Gastroesophageal sphincter (tissue), 4 donors: ENCODE measurements at regions not wholly inside any gene's neighbourhood (a gene's known extent, or its start where the extent isn't known, plus 50 kb on each side); places are given as distances from the start of the nearest gene placed in this dataset.

Experiments used
- ATAC-seq: fragments of 150-250 bp; one replicate; pipeline ENCODE4 v1.9.1; 2016; ENCODE audit warnings: mild to moderate bottlenecking, moderate library complexity
- H3K27ac ChIP-seq, 4 donors: fragments of 200-600 bp; sonication (generic) in 3 of 4; 1 replicate in 3 of 4; 2 replicates in 1 of 4; pipeline ENCODE4 v1.5.1; 2016 to 2019
- H3K27me3 ChIP-seq: fragments of 200-600 bp; sonication (generic); one replicate; pipeline ENCODE4 v1.5.1; 2019
- H3K36me3 ChIP-seq, 2 donors: fragments of 200-600 bp; sonication (generic); one replicate each; pipeline ENCODE4 v1.5.1; 2019; ENCODE audit warnings: control low read depth in 1 of 2
- H3K4me1 ChIP-seq, 3 donors: fragments of 200-600 bp; sonication (generic); 1 replicate in 2 of 3; 2 replicates in 1 of 3; pipeline ENCODE4 v1.5.1; 2016 to 2019; ENCODE audit warnings: control low read depth in 2 of 3
- H3K4me3 ChIP-seq, 2 donors: fragments of 200-600 bp; sonication (generic); one replicate each; pipeline ENCODE4 v1.5.1; 2019; ENCODE audit warnings: mild to moderate bottlenecking in 1 of 2, moderate library complexity in 1 of 2
- H3K9me3 ChIP-seq, 3 donors: fragments of 200-600 bp; sonication (generic); one replicate each; pipeline ENCODE4 v1.5.1; 2017 to 2019; ENCODE audit warnings: control low read depth in 2 of 3
- CTCF ChIP-seq, 4 experiments: fragments of 200-600 bp in 2 of 4; fragments of 450-650 bp in 2 of 4; sonication (generic) in 1 of 4; IDR thresholded peaks; one replicate each; pipeline ENCODE4 v1.5.1; 2017 to 2019; ENCODE audit warnings: antibody characterized with exemption in 4 of 4, mild to moderate bottlenecking in 2 of 4, moderate library complexity in 2 of 4
- EP300 ChIP-seq: sonication (generic); formaldehyde crosslinking; IDR thresholded peaks from one replicate; pipeline ENCODE4 v1.6.1; 2017; ENCODE audit warnings: antibody characterized with exemption, mild to moderate bottlenecking
- POLR2A ChIP-seq, 2 donors: fragments of 450-650 bp; IDR thresholded peaks; one replicate each; pipeline ENCODE4 v1.6.1; 2017; ENCODE audit warnings: antibody characterized with exemption in 2 of 2, mild to moderate bottlenecking in 2 of 2, moderate library complexity in 1 of 2
- POLR2AphosphoS5 ChIP-seq: sonication (generic); formaldehyde crosslinking; IDR thresholded peaks from one replicate; pipeline ENCODE4 v1.6.1; 2017; ENCODE audit warnings: antibody characterized with exemption
- WGBS, 2 donors: methylation state at CpG; one replicate each; pipeline ENCODE4 v1.1.5; 2018; ENCODE audit warnings: low coverage in 1 of 2; 5-methylcytosine and 5-hydroxymethylcytosine counted together

- TF ChIP-seq POLR2A (IDR thresholded peaks at IDR 0.05) (no peak), CTCF (IDR thresholded peaks at IDR 0.05) (no peak), POLR2AphosphoS5 (no peak), EP300 (no peak)
- no peaks in the 10 kb centered on the region for H3K36me3 ChIP-seq
- H3K4me1 ChIP-seq: peaks cover 0 to 38% (median 0%) of the 10 kb centered on the region in 3 donors
- no peaks in the 10 kb centered on the region for H3K9me3 ChIP-seq
- WGBS, 2 donors: 73 to 74% methylated on average over 2 to 3 of the region's 9 CpGs
- ATAC-seq: no peak
- no peak overlapping the region for H3K4me3 ChIP-seq
- H3K27ac ChIP-seq: no peak overlapping the region
- no peaks in the 10 kb centered on the region for H3K27me3 ChIP-seq
Measured at GRCh38 chr2:216786676-216787075, 73.2 kb downstream of the TNP1 start.

GRCh38 chr2:216784456-216784855 lies 75.4 kb downstream of the TNP1 start:
- Histone ChIP-seq H3K27ac (no peak overlapping the region), H3K4me3 (no peak overlapping the region), H3K4me1 (peaks cover 0 to 26% (median 3%) of the 10 kb centered on the region in 3 donors), H3K27me3 (no peaks in the 10 kb centered on the region), H3K9me3 (no peaks in the 10 kb centered on the region), H3K36me3 (no peaks in the 10 kb centered on the region)
- no peak for TF ChIP-seq CTCF (IDR thresholded peaks at IDR 0.05)
- no peak for TF ChIP-seq POLR2AphosphoS5
- no peak for TF ChIP-seq POLR2A (IDR thresholded peaks at IDR 0.05)
- TF ChIP-seq EP300: no peak
- 100% methylated on average over 2 of the region's 3 CpGs; no CpG with 5 or more reads in 1 of the 2 donors for WGBS, 2 donors
- no peak for ATAC-seq

GRCh38 chr2:216781709-216782108 lies 78.2 kb downstream of the TNP1 start:
- Histone ChIP-seq H3K9me3 (no peaks in the 10 kb centered on the region), H3K36me3 (no peaks in the 10 kb centered on the region), H3K4me3 (no peak overlapping the region), H3K4me1 (peaks cover 0 to 21% (median 3%) of the 10 kb centered on the region in 3 donors), H3K27me3 (no peaks in the 10 kb centered on the region), H3K27ac (peak overlapping the region in 2 of 4 donors; percentile 17 to 55)
- TF ChIP-seq POLR2A (IDR thresholded peaks at IDR 0.05) (no peak), POLR2AphosphoS5 (peak; percentile 29), EP300 (no peak), CTCF (IDR thresholded peaks at IDR 0.05) (no peak)
- WGBS, 2 donors: 38 to 70% methylated on average over 4 of the region's 4 CpGs
- ATAC-seq: no peak

- WGBS, 2 donors: 84 to 91% methylated on average over 3 to 4 of the region's 4 CpGs
- peaks cover 0 to 21% (median 3%) of the 10 kb centered on the region in 3 donors for H3K4me1 ChIP-seq
- no peaks in the 10 kb centered on the region for H3K27me3 ChIP-seq
- H3K9me3 ChIP-seq: no peaks in the 10 kb centered on the region
- no peak for ATAC-seq
- no peak overlapping the region for H3K27ac ChIP-seq
- no peaks in the 10 kb centered on the region for H3K36me3 ChIP-seq
- TF ChIP-seq POLR2A (IDR thresholded peaks at IDR 0.05) (no peak), POLR2AphosphoS5 (no peak), CTCF (IDR thresholded peaks at IDR 0.05) (no peak), EP300 (no peak)
- H3K4me3 ChIP-seq: no peak overlapping the region
Measured at GRCh38 chr2:216780843-216781242, 79.0 kb downstream of the TNP1 start.

- Histone ChIP-seq H3K4me1 (peaks cover 3 to 37% (median 3%) of the 10 kb centered on the region in 3 donors), H3K36me3 (no peaks in the 10 kb centered on the region), H3K27me3 (no peaks in the 10 kb centered on the region), H3K4me3 (no peak overlapping the region), H3K27ac (no peak overlapping the region), H3K9me3 (no peaks in the 10 kb centered on the region)
- TF ChIP-seq POLR2AphosphoS5: no peak
- peak in 3 of 4 experiments; percentile 25 to 37 (median 35) for TF ChIP-seq CTCF (IDR thresholded peaks at IDR 0.05)
- no peak for TF ChIP-seq POLR2A (IDR thresholded peaks at IDR 0.05)
- no peak for TF ChIP-seq EP300
- WGBS, 2 donors: 84 to 92% methylated on average over 4 to 6 of the region's 9 CpGs
- ATAC-seq: no peak
Measured at GRCh38 chr2:216777637-216778273, 82.1 kb downstream of the TNP1 start.
